Kidney (tissue), 13 donors: ENCODE measurements at regions not wholly inside any gene's neighbourhood (a gene's known extent, or its start where the extent isn't known, plus 50 kb on each side); places are given as distances from the start of the nearest gene placed in this dataset.

Source experiments
- DNase-seq, 5 donors: peaks; one replicate each; pipeline ENCODE4 v3.0.0-alpha.2; 2013 to 2020
- FAIRE-seq: peaks from 2 replicates; lab custom pipeline; 2012; peaks lifted over from hg19 to GRCh38; lab: Jason Lieb, UNC
- H3K27ac ChIP-seq, 2 donors: one replicate each; pipeline ENCODE4 v1.7.0; 2013; ENCODE audit warnings: low read depth in 2 of 2, low read length in 2 of 2, inconsistent platforms in 1 of 2
- H3K27me3 ChIP-seq: one replicate; pipeline ENCODE4 v1.7.1; 2013; ENCODE audit warnings: low read length, inconsistent platforms; ENCODE audit not compliant: control insufficient read depth, insufficient read depth
- H3K36me3 ChIP-seq, 3 donors: one replicate each; pipeline versions ENCODE4 v1.7.0 to v1.7.1; 2013; ENCODE audit warnings: low read length in 3 of 3, control low read depth in 1 of 3, inconsistent platforms in 1 of 3; ENCODE audit not compliant: insufficient read depth in 3 of 3, control insufficient read depth in 2 of 3
- H3K4me1 ChIP-seq, 3 donors: one replicate each; pipeline versions ENCODE4 v1.7.0 to v1.7.1; 2013; ENCODE audit warnings: low read length in 3 of 3, inconsistent platforms in 1 of 3, low read depth in 1 of 3; ENCODE audit not compliant: control insufficient read depth in 2 of 3, insufficient read depth in 2 of 3
- H3K4me3 ChIP-seq, 3 donors: one replicate each; pipeline versions ENCODE4 v1.7.0 to v1.8.1; 2013; ENCODE audit warnings: low read length in 3 of 3, control low read depth in 1 of 3, inconsistent platforms in 1 of 3
- H3K9ac ChIP-seq, 3 donors: one replicate each; pipeline versions ENCODE4 v1.7.0 to v1.7.1; 2013; ENCODE audit warnings: low read length in 3 of 3, control low read depth in 1 of 3, inconsistent platforms in 1 of 3
- H3K9me3 ChIP-seq, 3 donors: one replicate each; pipeline versions ENCODE4 v1.7.0 to v1.7.1; 2013; ENCODE audit warnings: low read length in 3 of 3, control low read depth in 1 of 3, inconsistent platforms in 1 of 3; ENCODE audit not compliant: control insufficient read depth in 2 of 3, insufficient read depth in 1 of 3
- CTCF ChIP-seq: IDR thresholded peaks from 3 replicates; pipeline ENCODE4 v1.5.1; 2012; ENCODE audit warnings: mild to moderate bottlenecking, moderate library complexity, borderline replicate concordance; ENCODE audit not compliant: insufficient read depth; ENCODE audit errors: extremely low read depth
- intact Hi-C: fragments of 100-400 bp; cut with DNase I; formaldehyde crosslinking; loops from one replicate; pipeline ENCODE4 v1.11.1; 2022
- donor health status: control.
- donor health status: control.
- donor health status: control.
- donor health status: control.
- donor health status: control.
- donor health status: DM: yes; HTN: yes; CAD: no.
- donor health status: Normal renal cell carcinoma (clear cell type).

GRCh38 chr1:38238294-38238693, 191.7 kb upstream of the POU3F1 start:
- Histone ChIP-seq H3K36me3 (no peaks in the 10 kb centered on the region), H3K4me1 (no peaks in the 10 kb centered on the region), H3K9me3 (no peaks in the 10 kb centered on the region), H3K9ac (no peak overlapping the region), H3K27me3 (peaks cover 3% of the 10 kb centered on the region), H3K27ac (no peak overlapping the region), H3K4me3 (no peak overlapping the region)
- intact Hi-C loops, result no loop called here
- TF ChIP-seq CTCF, result no peak
- FAIRE-seq (no peak), DNase-seq (no peak)

DNA sequence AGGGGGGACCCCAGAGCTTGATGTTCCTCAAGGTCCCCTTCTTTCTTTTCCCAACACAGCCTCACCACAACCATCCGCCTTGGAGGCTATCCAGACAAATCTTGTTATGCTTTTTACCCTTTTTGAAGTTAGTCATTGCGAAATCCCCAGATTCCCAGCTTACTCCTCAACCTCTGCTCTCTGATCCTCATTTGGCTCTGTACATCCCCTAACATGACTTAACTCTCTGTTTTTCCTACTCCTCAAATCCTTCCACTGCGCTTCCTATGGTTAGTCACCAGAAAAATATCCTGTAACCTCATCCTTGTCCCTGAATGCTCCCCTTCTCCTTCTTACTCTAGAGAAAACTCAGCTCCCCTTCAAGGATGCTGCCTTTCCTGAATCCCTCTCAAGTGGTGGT, 189.1 kb upstream of the POU3F1 start:
- intact Hi-C loops, result no loop called here
- no peak for TF ChIP-seq CTCF
- Histone ChIP-seq H3K9me3 (no peaks in the 10 kb centered on the region), H3K9ac (no peak overlapping the region), H3K36me3 (no peaks in the 10 kb centered on the region), H3K27ac (no peak overlapping the region), H3K4me1 (no peaks in the 10 kb centered on the region), H3K4me3 (no peak overlapping the region), H3K27me3 (no peaks in the 10 kb centered on the region)
- FAIRE-seq (no peak), DNase-seq (no peak)

GRCh38 chr1:38231941-38232340, 185.3 kb upstream of the POU3F1 start:
- DNase-seq (no peak), FAIRE-seq (no peak)
- no peak overlapping the region for H3K4me3 ChIP-seq

More at GRCh38 chr1:38231941-38232340, 185.3 kb upstream of the POU3F1 start:
- H3K36me3 ChIP-seq, result no peaks in the 10 kb centered on the region
- no peaks in the 10 kb centered on the region for H3K9me3 ChIP-seq
- H3K27ac ChIP-seq, result no peak overlapping the region
- H3K4me1 ChIP-seq, result no peaks in the 10 kb centered on the region
- no peak overlapping the region for H3K9ac ChIP-seq
- TF ChIP-seq CTCF, result no peak
- H3K27me3 ChIP-seq, result no peaks in the 10 kb centered on the region
- intact Hi-C loops, result no loop called here
